Thyroid gland (tissue), 4 donors: ENCODE measurements at regions not wholly inside any gene's neighbourhood (a gene's known extent, or its start where the extent isn't known, plus 50 kb on each side); places are given as distances from the start of the nearest gene placed in this dataset.

Experiments used
- CTCF ChIP-seq, 6 experiments: fragments of 200-600 bp in 3 of 6; fragments of 450-650 bp in 3 of 6; sonication (generic) in 3 of 6; IDR thresholded peaks; one replicate each; pipeline ENCODE4 v1.5.1; 2016 to 2019; ENCODE audit warnings: antibody characterized with exemption in 6 of 6, mild to moderate bottlenecking in 2 of 6, inconsistent platforms in 1 of 6, moderate library complexity in 1 of 6
- POLR2A ChIP-seq, 2 donors: fragments of 450-650 bp; IDR thresholded peaks; one replicate each; pipeline ENCODE4 v1.6.1; 2017; ENCODE audit warnings: antibody characterized with exemption in 2 of 2, mild to moderate bottlenecking in 2 of 2, moderate library complexity in 1 of 2

GRCh38 chr10:35903021-35903420 lies 260.9 kb upstream of the FZD8 start:
- no peak for TF ChIP-seq POLR2A (IDR thresholded peaks at IDR 0.05)
- no peak for TF ChIP-seq CTCF (IDR thresholded peaks at IDR 0.05)
